ENCODE measurements at regions not wholly inside any gene's neighbourhood (a gene's known extent, or its start where the extent isn't known, plus 50 kb on each side); places are given as distances from the start of the nearest gene placed in this dataset.

DNA sequence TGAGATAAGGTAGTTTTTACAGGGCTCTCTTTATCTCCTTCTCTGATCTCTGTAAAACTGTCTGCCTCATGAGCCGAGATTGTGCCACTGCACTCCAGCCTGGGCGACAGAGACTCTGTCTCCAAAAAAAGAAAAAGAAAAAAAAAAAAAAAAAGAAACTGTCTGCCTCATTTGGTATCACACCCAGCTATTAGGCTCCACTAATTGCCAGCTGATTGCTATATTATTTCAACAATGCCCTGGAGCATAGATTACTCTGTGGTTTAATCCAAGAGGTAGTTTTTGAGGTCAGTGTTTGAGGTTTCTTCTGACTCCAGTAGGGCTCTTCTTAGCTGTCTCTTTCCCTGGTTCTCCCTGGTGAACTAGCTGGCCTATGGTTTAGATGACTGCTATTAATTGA lies 268.1 kb upstream of the PLPP4 start:
- TF ChIP-seq POLR2A (IDR thresholded peaks at IDR 0.05) (no peak), CTCF (IDR thresholded peaks at IDR 0.05) (no peak), POLR2AphosphoS5 (IDR thresholded peaks at IDR 0.05) (no peak), EP300 (IDR thresholded peaks at IDR 0.05) (no peak)
